ENCODE measurements at regions not wholly inside any gene's neighbourhood (a gene's known extent, or its start where the extent isn't known, plus 50 kb on each side); places are given as distances from the start of the nearest gene placed in this dataset.

DNA sequence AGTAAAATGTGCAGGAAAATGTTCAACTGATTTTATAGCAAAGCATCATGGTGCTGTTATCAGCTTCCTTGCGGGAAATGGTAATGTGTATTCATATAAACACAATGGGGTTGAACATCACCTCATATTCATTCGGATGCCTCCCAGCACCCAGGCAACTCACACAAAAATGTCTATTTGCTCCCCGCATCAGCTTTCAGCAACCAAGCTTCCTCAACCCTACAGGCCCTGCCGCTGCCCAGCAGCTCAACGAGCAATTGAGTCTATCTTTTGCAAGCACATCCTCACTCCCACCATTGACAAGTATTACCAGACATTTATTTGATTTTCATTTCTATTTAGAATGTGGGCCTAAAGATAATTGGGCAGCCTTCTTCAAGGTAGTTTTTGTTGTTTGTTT lies 2161.4 kb upstream of the PIK3C3 start:
- H3K9me3 Mint-ChIP-seq: no peaks in the 10 kb centered on the region
- H3K27ac Mint-ChIP-seq: no peak overlapping the region
- H3K27me3 Mint-ChIP-seq (ENCODE audit: insufficient read depth): no peaks in the 10 kb centered on the region
- no peaks in the 10 kb centered on the region for H3K4me1 ChIP-seq (ENCODE audit: control insufficient read depth, insufficient read depth, low read length)
- TF ChIP-seq, protein P1, sequence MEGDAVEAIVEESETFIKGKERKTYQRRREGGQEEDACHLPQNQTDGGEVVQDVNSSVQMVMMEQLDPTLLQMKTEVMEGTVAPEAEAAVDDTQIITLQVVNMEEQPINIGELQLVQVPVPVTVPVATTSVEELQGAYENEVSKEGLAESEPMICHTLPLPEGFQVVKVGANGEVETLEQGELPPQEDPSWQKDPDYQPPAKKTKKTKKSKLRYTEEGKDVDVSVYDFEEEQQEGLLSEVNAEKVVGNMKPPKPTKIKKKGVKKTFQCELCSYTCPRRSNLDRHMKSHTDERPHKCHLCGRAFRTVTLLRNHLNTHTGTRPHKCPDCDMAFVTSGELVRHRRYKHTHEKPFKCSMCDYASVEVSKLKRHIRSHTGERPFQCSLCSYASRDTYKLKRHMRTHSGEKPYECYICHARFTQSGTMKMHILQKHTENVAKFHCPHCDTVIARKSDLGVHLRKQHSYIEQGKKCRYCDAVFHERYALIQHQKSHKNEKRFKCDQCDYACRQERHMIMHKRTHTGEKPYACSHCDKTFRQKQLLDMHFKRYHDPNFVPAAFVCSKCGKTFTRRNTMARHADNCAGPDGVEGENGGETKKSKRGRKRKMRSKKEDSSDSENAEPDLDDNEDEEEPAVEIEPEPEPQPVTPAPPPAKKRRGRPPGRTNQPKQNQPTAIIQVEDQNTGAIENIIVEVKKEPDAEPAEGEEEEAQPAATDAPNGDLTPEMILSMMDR (conservative IDR thresholded peaks at IDR 0.05): no peak
- H3K36me3 ChIP-seq (ENCODE audit: control insufficient read depth, insufficient read depth, low read length): no peaks in the 10 kb centered on the region
- H3K4me1 Mint-ChIP-seq: peaks cover 16% of the 10 kb centered on the region
- H3K36me3 Mint-ChIP-seq (ENCODE audit: low read depth): no peaks in the 10 kb centered on the region
- no peak overlapping the region for H3K9ac ChIP-seq (ENCODE audit: extremely low read depth, low read length, poor library complexity, severe bottlenecking)
- peak overlapping the region; percentile 83 for H3K27ac ChIP-seq (ENCODE audit: low read depth, low read length)
- 63 to 95% methylated on average over 2 to 5 of the region's 5 CpGs for WGBS, 2 experiments (ENCODE audit: insufficient coverage in 1 of 2, insufficient read length in 1 of 2)
- H3K4me3 ChIP-seq (ENCODE audit: low read length): no peak overlapping the region
- no peaks in the 10 kb centered on the region for H3K9me3 ChIP-seq (ENCODE audit: control insufficient read depth, low read length)
- no peaks in the 10 kb centered on the region for H3K27me3 ChIP-seq (ENCODE audit: control insufficient read depth, insufficient read depth, low read length, poor library complexity, severe bottlenecking)
- DNase-seq: no peak
- H3K4me3 Mint-ChIP-seq: no peak overlapping the region

DNA sequence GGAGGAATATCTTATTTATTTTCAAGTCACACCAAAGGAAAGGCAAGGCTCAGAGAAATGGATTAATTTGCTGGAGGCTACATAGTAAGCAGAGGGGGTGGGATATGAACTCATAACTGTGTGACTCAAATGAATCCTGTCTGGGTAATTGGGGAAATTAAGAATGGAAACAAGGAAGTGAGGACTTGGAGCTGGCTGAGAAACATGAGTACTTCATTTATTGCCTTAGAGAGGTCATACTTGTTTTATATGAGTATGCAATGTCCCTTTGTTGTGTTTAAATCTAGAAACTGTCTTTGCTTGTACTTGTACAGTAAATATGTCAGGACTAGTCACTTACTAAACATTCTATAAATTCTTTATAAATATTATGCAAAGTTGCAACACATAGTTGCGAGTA lies 2166.7 kb upstream of the PIK3C3 start:
- Mint-ChIP-seq H3K9me3 (no peaks in the 10 kb centered on the region), H3K27me3 (ENCODE audit: insufficient read depth) (no peaks in the 10 kb centered on the region), H3K4me3 (no peak overlapping the region), H3K4me1 (peaks cover 28% of the 10 kb centered on the region), H3K36me3 (ENCODE audit: low read depth) (no peaks in the 10 kb centered on the region), H3K27ac (peak overlapping the region; percentile 50)
- Histone ChIP-seq H3K36me3 (ENCODE audit: control insufficient read depth, insufficient read depth, low read length) (no peaks in the 10 kb centered on the region), H3K4me3 (ENCODE audit: low read length) (no peak overlapping the region), H3K27me3 (ENCODE audit: control insufficient read depth, insufficient read depth, low read length, poor library complexity, severe bottlenecking) (no peaks in the 10 kb centered on the region), H3K27ac (ENCODE audit: low read depth, low read length) (no peak overlapping the region), H3K4me1 (ENCODE audit: control insufficient read depth, insufficient read depth, low read length) (no peaks in the 10 kb centered on the region), H3K9ac (ENCODE audit: extremely low read depth, low read length, poor library complexity, severe bottlenecking) (no peak overlapping the region), H3K9me3 (ENCODE audit: control insufficient read depth, low read length) (no peaks in the 10 kb centered on the region)
- TF ChIP-seq, protein P1 (conservative IDR thresholded peaks at IDR 0.05): no peak
- DNase-seq: no peak
- WGBS, 2 experiments (ENCODE audit: insufficient coverage in 1 of 2, insufficient read length in 1 of 2): no CpG with 5 or more reads among the region's 1 CpG

DNA sequence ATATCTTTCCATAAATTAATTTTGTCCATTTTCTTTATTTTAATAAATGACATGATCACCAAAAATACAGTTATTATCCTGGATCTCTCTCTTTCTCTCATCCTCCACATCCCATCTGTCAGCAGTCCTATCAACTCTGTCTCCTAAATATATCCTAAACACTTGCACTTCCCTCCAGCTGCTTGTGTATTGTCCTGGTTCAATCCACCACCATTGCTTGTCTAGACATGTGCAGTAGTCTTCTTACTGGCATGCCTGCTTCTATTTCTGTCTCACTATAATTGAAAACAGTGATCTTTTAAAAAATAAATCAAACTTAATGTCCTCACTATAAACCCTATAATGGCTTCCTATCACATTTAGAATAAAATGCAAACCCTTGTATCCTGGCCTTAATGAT lies 2168.6 kb upstream of the PIK3C3 start:
- no peaks in the 10 kb centered on the region for H3K9me3 Mint-ChIP-seq
- Histone ChIP-seq H3K9ac (ENCODE audit: extremely low read depth, low read length, poor library complexity, severe bottlenecking) (no peak overlapping the region), H3K4me1 (ENCODE audit: control insufficient read depth, insufficient read depth, low read length) (no peaks in the 10 kb centered on the region), H3K36me3 (ENCODE audit: control insufficient read depth, insufficient read depth, low read length) (no peaks in the 10 kb centered on the region), H3K4me3 (ENCODE audit: low read length) (no peak overlapping the region), H3K27ac (ENCODE audit: low read depth, low read length) (no peak overlapping the region), H3K27me3 (ENCODE audit: control insufficient read depth, insufficient read depth, low read length, poor library complexity, severe bottlenecking) (no peaks in the 10 kb centered on the region), H3K9me3 (ENCODE audit: control insufficient read depth, low read length) (no peaks in the 10 kb centered on the region)
- no peaks in the 10 kb centered on the region for H3K36me3 Mint-ChIP-seq (ENCODE audit: low read depth)
- no peak for DNase-seq
- peaks cover 29% of the 10 kb centered on the region for H3K4me1 Mint-ChIP-seq
- TF ChIP-seq, protein P1 (conservative IDR thresholded peaks at IDR 0.05): no peak
- H3K27ac Mint-ChIP-seq: no peak overlapping the region
- H3K4me3 Mint-ChIP-seq: no peak overlapping the region
- no peaks in the 10 kb centered on the region for H3K27me3 Mint-ChIP-seq (ENCODE audit: insufficient read depth)

All from endodermal cell (in vitro differentiated cells).